GM12878 (cell line): ENCODE measurements at regions not wholly inside any gene's neighbourhood (a gene's known extent, or its start where the extent isn't known, plus 50 kb on each side); places are given as distances from the start of the nearest gene placed in this dataset.

Source experiments
- ATAC-seq: fragments of 200-7000 bp; cut with Tn5 transposase; 3 replicates; pipeline ENCODE4 v1.9.1; 2020; ENCODE audit warnings: mild to moderate bottlenecking, moderate library complexity
- BruUV-seq: library from RNA; stranded (reverse); fragments of 400-500 nt; replicated peaks from 2 replicates; lab custom pipeline; 2021; lab: Mats Ljungman, UMichigan
- CTCF ChIA-PET: fragments of 300-600 bp; sonication (Branson Sonifier 250); formaldehyde crosslinking; extraction: SDS; loops from one replicate; lab custom pipeline; 2021; ENCODE audit warnings: inconsistent platforms; lab: Yijun Ruan, JAX
- POLR2A ChIA-PET: fragments of 350-600 bp; formaldehyde crosslinking; extraction: SDS; loops from one replicate; lab custom pipeline; 2021; ENCODE audit warnings: inconsistent platforms; lab: Charles Lee
- RAD21 ChIA-PET: fragments of 300-600 bp; sonication (Branson Sonifier 250); formaldehyde crosslinking; loops from one replicate; lab custom pipeline; 2023; ENCODE audit warnings: antibody characterized with exemption; ENCODE audit not compliant: unreplicated experiment; lab: Charles Lee
- SMC1A ChIA-PET: fragments of 300-600 bp; sonication (Branson Sonifier 250); formaldehyde crosslinking; loops from one replicate; lab custom pipeline; 2023; ENCODE audit not compliant: unreplicated experiment, uncharacterized antibody; lab: Charles Lee
- DNase-seq: peaks from one replicate; pipeline ENCODE4 v3.0.0-alpha.2; 2011; ENCODE audit warnings: low read depth, low spot score
- FAIRE-seq: peaks from 3 replicates; lab custom pipeline; 2011; peaks lifted over from hg19 to GRCh38; lab: Jason Lieb, UNC
- H2AFZ ChIP-seq: 2 replicates; pipeline ENCODE4 v1.6.0; 2011; ENCODE audit warnings: low read depth, low read length, control low read depth; ENCODE audit not compliant: control insufficient read depth
- H3K27ac ChIP-seq: 2 replicates; pipeline ENCODE4 v1.5.1; 2011; ENCODE audit warnings: control low read depth; ENCODE audit not compliant: control insufficient read depth, insufficient read depth
- H3K27me3 ChIP-seq, 2 experiments: replicated peaks in 1 of 2; 2 replicates each; pipeline versions ENCODE4 v1.6.0 to v1.6.1; 2011; ENCODE audit warnings: low read length in 1 of 2; ENCODE audit not compliant: control insufficient read depth in 2 of 2, insufficient read depth in 2 of 2
- H3K36me3 ChIP-seq, 2 experiments: 2 replicates each; pipeline ENCODE4 v1.5.1; 2011; ENCODE audit warnings: low read length in 1 of 2; ENCODE audit not compliant: control insufficient read depth in 2 of 2, insufficient read depth in 2 of 2
- H3K4me1 ChIP-seq: 2 replicates; pipeline ENCODE4 v1.6.1; 2011; ENCODE audit warnings: mild to moderate bottlenecking, low read length, moderate library complexity, mixed read lengths; ENCODE audit not compliant: control insufficient read depth, insufficient read depth
- H3K4me2 ChIP-seq: 2 replicates; pipeline ENCODE4 v1.6.0; 2011; ENCODE audit warnings: control low read depth; ENCODE audit not compliant: control insufficient read depth, insufficient read depth
- H3K4me3 ChIP-seq: fragments of 200-600 bp; sonication (generic); 2 replicates; pipeline ENCODE4 v1.5.1; 2016
- H3K79me2 ChIP-seq: 2 replicates; pipeline ENCODE4 v1.6.0; 2011; ENCODE audit warnings: low read length; ENCODE audit not compliant: control insufficient read depth, insufficient read depth
- H3K9ac ChIP-seq: 2 replicates; pipeline ENCODE4 v1.8.0; 2011; ENCODE audit warnings: low read length, control low read depth, mixed read lengths; ENCODE audit not compliant: control insufficient read depth, insufficient read depth
- H3K9me3 ChIP-seq: replicated peaks from 3 replicates; pipeline ENCODE4 v1.5.1; 2011; ENCODE audit warnings: mild to moderate bottlenecking, low read length; ENCODE audit not compliant: control insufficient read depth, insufficient read depth
- H4K20me1 ChIP-seq: 2 replicates; pipeline ENCODE4 v1.6.0; 2011; ENCODE audit not compliant: control insufficient read depth, insufficient read depth
- ATF2 ChIP-seq: IDR thresholded peaks from 2 replicates; pipeline ENCODE4 v1.6.1; 2012; ENCODE audit warnings: low read length, inconsistent platforms
- DPF2 ChIP-seq: fragments of 450-650 bp; IDR thresholded peaks from 2 replicates; pipeline ENCODE4 v1.6.1; 2017; ENCODE audit warnings: mild to moderate bottlenecking
- RAD21 ChIP-seq: IDR thresholded peaks from 2 replicates; pipeline ENCODE4 v1.6.1; 2011; ENCODE audit warnings: mild to moderate bottlenecking, low read depth, low read length, moderate library complexity; ENCODE audit not compliant: insufficient read depth
- RELA ChIP-seq: fragments of 450-650 bp; IDR thresholded peaks from 2 replicates; pipeline ENCODE4 v1.8.0; 2014; ENCODE audit warnings: borderline replicate concordance; ENCODE audit not compliant: partially characterized antibody
- ZNF217 ChIP-seq: fragments of 450-650 bp; IDR thresholded peaks from 2 replicates; pipeline ENCODE4 v1.6.1; 2017; ENCODE audit warnings: antibody characterized with exemption, mild to moderate bottlenecking
- WGBS: methylation state at CpG from one replicate; pipeline ENCODE4 v1.1.6; 2016; ENCODE audit warnings: low lambda C conversion rate; ENCODE audit not compliant: insufficient replicate concordance, insufficient coverage; ENCODE audit errors: missing lambda C conversion rate; 5-methylcytosine and 5-hydroxymethylcytosine counted together
- in situ Hi-C: fragments of 300-500 bp; cut with MboI; formaldehyde crosslinking; loops from 9 replicates; pipeline ENCODE4 v1.14.3; 2018; ENCODE audit warnings: mixed read lengths
- intact Hi-C: fragments of 100-400 bp; cut with micrococcal nuclease; formaldehyde crosslinking; loops from one replicate; pipeline ENCODE4 v1.14.2; 2022; ENCODE audit not compliant: unreplicated experiment

- TF ChIP-seq ATF2 = no peak
Observed at GRCh38 chr12:24739106-24739779, 209.7 kb downstream of the BCAT1 start (continued).

- Histone ChIP-seq H3K4me1 (peaks cover 22% of the 10 kb centered on the region), H3K79me2 (no peaks in the 10 kb centered on the region), H3K9ac (no peak overlapping the region), H3K27ac (no peak overlapping the region), H3K36me3 (no peaks in the 10 kb centered on the region), H3K4me3 (no peak overlapping the region), H3K9me3 (no peaks in the 10 kb centered on the region), H3K4me2 (no peak overlapping the region), H3K27me3 (peaks cover 0 to 3% of the 10 kb centered on the region in 2 experiments; a peak in 2 of 4 replicates), H2AFZ (no peak overlapping the region), H4K20me1 (no peaks in the 10 kb centered on the region)
- ATAC-seq = no peak
- ChIA-PET SMC1A (interaction anchor here (1.5 kb wide), 1 partner anchor 8 kb away, joined by 3 read pairs; no protein-coding TSS in a partner anchor), RAD21 (no interaction called here), CTCF (no interaction called here), POLR2A (no interaction called here)
- TF ChIP-seq RELA = no peak
- no peak for TF ChIP-seq DPF2
- TF ChIP-seq ZNF217 = no peak
- TF ChIP-seq RAD21 = no peak
- BruUV-seq = no TSS peak
- in situ Hi-C loops (no loop called here), intact Hi-C loops (no loop called here)
- no peak for FAIRE-seq
- no peak for DNase-seq
- 88% methylated on average over 2 of the region's 2 CpGs for WGBS
Observed at GRCh38 chr12:24738441-24738840, 210.5 kb downstream of the BCAT1 start.
